H1 (cell line): ENCODE measurements at regions not wholly inside any gene's neighbourhood (a gene's known extent, or its start where the extent isn't known, plus 50 kb on each side); places are given as distances from the start of the nearest gene placed in this dataset.

Experiments used
- POLR2A ChIP-seq, 2 experiments: IDR thresholded peaks; 1 replicate in 1 of 2; 2 replicates in 1 of 2; pipeline ENCODE4 v1.6.1; 2011; ENCODE audit warnings: low read depth in 2 of 2, low read length in 2 of 2, mild to moderate bottlenecking in 2 of 2; ENCODE audit errors: control extremely low read depth in 1 of 2
- SP2 ChIP-seq: IDR thresholded peaks from 2 replicates; pipeline ENCODE4 v1.6.1; 2012; ENCODE audit warnings: mild to moderate bottlenecking, low read length, inconsistent platforms
- TF ChIP-seq, protein P1 (sequence below), 3 experiments: IDR thresholded peaks; 1 replicate in 2 of 3; 2 replicates in 1 of 3; pipeline versions ENCODE4 v1.5.1 to v1.6.1; 2011; ENCODE audit warnings: low read length in 3 of 3, mild to moderate bottlenecking in 3 of 3, inconsistent platforms in 2 of 3, low read depth in 1 of 3, moderate library complexity in 1 of 3; ENCODE audit not compliant: insufficient read depth in 1 of 3; ENCODE audit errors: control extremely low read depth in 1 of 3

DNA sequence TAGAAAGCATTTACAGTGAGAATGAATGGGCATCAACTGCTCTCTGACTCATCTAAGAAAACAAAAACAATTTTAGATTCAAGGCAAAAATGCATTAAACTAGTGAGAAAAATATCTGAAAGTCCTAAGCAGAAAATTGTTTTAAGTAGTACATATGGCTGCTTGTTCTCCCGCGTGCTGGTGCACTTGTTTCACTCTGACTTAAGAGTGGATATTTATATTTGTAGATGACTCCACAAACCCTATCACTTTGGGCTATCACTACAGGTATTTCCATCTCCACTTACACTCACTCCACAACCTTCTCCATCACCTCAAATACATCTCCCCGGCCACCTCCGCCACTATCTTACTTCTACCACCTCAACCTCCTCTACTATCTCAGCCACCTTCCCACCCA is 253.9 kb upstream of the EGLN3 start:
- TF ChIP-seq SP2 = no peak
- TF ChIP-seq POLR2A (IDR thresholded peaks at IDR 0.05; ENCODE audit: control extremely low read depth in 1 of 2, low read depth in 2 of 2, low read length in 2 of 2) = no peak
- TF ChIP-seq, protein P1, sequence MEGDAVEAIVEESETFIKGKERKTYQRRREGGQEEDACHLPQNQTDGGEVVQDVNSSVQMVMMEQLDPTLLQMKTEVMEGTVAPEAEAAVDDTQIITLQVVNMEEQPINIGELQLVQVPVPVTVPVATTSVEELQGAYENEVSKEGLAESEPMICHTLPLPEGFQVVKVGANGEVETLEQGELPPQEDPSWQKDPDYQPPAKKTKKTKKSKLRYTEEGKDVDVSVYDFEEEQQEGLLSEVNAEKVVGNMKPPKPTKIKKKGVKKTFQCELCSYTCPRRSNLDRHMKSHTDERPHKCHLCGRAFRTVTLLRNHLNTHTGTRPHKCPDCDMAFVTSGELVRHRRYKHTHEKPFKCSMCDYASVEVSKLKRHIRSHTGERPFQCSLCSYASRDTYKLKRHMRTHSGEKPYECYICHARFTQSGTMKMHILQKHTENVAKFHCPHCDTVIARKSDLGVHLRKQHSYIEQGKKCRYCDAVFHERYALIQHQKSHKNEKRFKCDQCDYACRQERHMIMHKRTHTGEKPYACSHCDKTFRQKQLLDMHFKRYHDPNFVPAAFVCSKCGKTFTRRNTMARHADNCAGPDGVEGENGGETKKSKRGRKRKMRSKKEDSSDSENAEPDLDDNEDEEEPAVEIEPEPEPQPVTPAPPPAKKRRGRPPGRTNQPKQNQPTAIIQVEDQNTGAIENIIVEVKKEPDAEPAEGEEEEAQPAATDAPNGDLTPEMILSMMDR (IDR thresholded peaks at IDR 0.05; ENCODE audit: control extremely low read depth in 1 of 3, insufficient read depth in 1 of 3, low read depth in 1 of 3, low read length in 3 of 3) = no peak
